GM12878 (cell line): ENCODE measurements at regions not wholly inside any gene's neighbourhood (a gene's known extent, or its start where the extent isn't known, plus 50 kb on each side); places are given as distances from the start of the nearest gene placed in this dataset.

Experiments used
- ATAC-seq: fragments of 200-7000 bp; cut with Tn5 transposase; 3 replicates; pipeline ENCODE4 v1.9.1; 2020; ENCODE audit warnings: mild to moderate bottlenecking, moderate library complexity
- BruUV-seq: library from RNA; stranded (reverse); fragments of 400-500 nt; replicated peaks from 2 replicates; lab custom pipeline; 2021; lab: Mats Ljungman, UMichigan
- CTCF ChIA-PET: fragments of 300-600 bp; sonication (Branson Sonifier 250); formaldehyde crosslinking; extraction: SDS; loops from one replicate; lab custom pipeline; 2021; ENCODE audit warnings: inconsistent platforms; lab: Yijun Ruan, JAX
- POLR2A ChIA-PET: fragments of 350-600 bp; formaldehyde crosslinking; extraction: SDS; loops from one replicate; lab custom pipeline; 2021; ENCODE audit warnings: inconsistent platforms; lab: Charles Lee
- RAD21 ChIA-PET: fragments of 300-600 bp; sonication (Branson Sonifier 250); formaldehyde crosslinking; loops from one replicate; lab custom pipeline; 2023; ENCODE audit warnings: antibody characterized with exemption; ENCODE audit not compliant: unreplicated experiment; lab: Charles Lee
- SMC1A ChIA-PET: fragments of 300-600 bp; sonication (Branson Sonifier 250); formaldehyde crosslinking; loops from one replicate; lab custom pipeline; 2023; ENCODE audit not compliant: unreplicated experiment, uncharacterized antibody; lab: Charles Lee
- DNase-seq: peaks from one replicate; pipeline ENCODE4 v3.0.0-alpha.2; 2011; ENCODE audit warnings: low read depth, low spot score
- FAIRE-seq: peaks from 3 replicates; lab custom pipeline; 2011; peaks lifted over from hg19 to GRCh38; lab: Jason Lieb, UNC
- H2AFZ ChIP-seq: 2 replicates; pipeline ENCODE4 v1.6.0; 2011; ENCODE audit warnings: low read depth, low read length, control low read depth; ENCODE audit not compliant: control insufficient read depth
- H3K27ac ChIP-seq: 2 replicates; pipeline ENCODE4 v1.5.1; 2011; ENCODE audit warnings: control low read depth; ENCODE audit not compliant: control insufficient read depth, insufficient read depth
- H3K27me3 ChIP-seq, 2 experiments: replicated peaks in 1 of 2; 2 replicates each; pipeline versions ENCODE4 v1.6.0 to v1.6.1; 2011; ENCODE audit warnings: low read length in 1 of 2; ENCODE audit not compliant: control insufficient read depth in 2 of 2, insufficient read depth in 2 of 2
- H3K36me3 ChIP-seq, 2 experiments: 2 replicates each; pipeline ENCODE4 v1.5.1; 2011; ENCODE audit warnings: low read length in 1 of 2; ENCODE audit not compliant: control insufficient read depth in 2 of 2, insufficient read depth in 2 of 2
- H3K4me1 ChIP-seq: 2 replicates; pipeline ENCODE4 v1.6.1; 2011; ENCODE audit warnings: mild to moderate bottlenecking, low read length, moderate library complexity, mixed read lengths; ENCODE audit not compliant: control insufficient read depth, insufficient read depth
- H3K4me2 ChIP-seq: 2 replicates; pipeline ENCODE4 v1.6.0; 2011; ENCODE audit warnings: control low read depth; ENCODE audit not compliant: control insufficient read depth, insufficient read depth
- H3K4me3 ChIP-seq: fragments of 200-600 bp; sonication (generic); 2 replicates; pipeline ENCODE4 v1.5.1; 2016
- H3K79me2 ChIP-seq: 2 replicates; pipeline ENCODE4 v1.6.0; 2011; ENCODE audit warnings: low read length; ENCODE audit not compliant: control insufficient read depth, insufficient read depth
- H3K9ac ChIP-seq: 2 replicates; pipeline ENCODE4 v1.8.0; 2011; ENCODE audit warnings: low read length, control low read depth, mixed read lengths; ENCODE audit not compliant: control insufficient read depth, insufficient read depth
- H3K9me3 ChIP-seq: replicated peaks from 3 replicates; pipeline ENCODE4 v1.5.1; 2011; ENCODE audit warnings: mild to moderate bottlenecking, low read length; ENCODE audit not compliant: control insufficient read depth, insufficient read depth
- H4K20me1 ChIP-seq: 2 replicates; pipeline ENCODE4 v1.6.0; 2011; ENCODE audit not compliant: control insufficient read depth, insufficient read depth
- ZBED1 ChIP-seq: IDR thresholded peaks from 2 replicates; pipeline ENCODE4 v1.6.1; 2016; ENCODE audit warnings: borderline replicate concordance
- ZBTB11 ChIP-seq: fragments of 450-650 bp; formaldehyde crosslinking; IDR thresholded peaks from 2 replicates; pipeline ENCODE4 v1.5.0; 2022; ENCODE audit warnings: mild to moderate bottlenecking, missing genetic modification characterization
- WGBS: methylation state at CpG from one replicate; pipeline ENCODE4 v1.1.6; 2016; ENCODE audit warnings: low lambda C conversion rate; ENCODE audit not compliant: insufficient replicate concordance, insufficient coverage; ENCODE audit errors: missing lambda C conversion rate; 5-methylcytosine and 5-hydroxymethylcytosine counted together
- in situ Hi-C: fragments of 300-500 bp; cut with MboI; formaldehyde crosslinking; loops from 9 replicates; pipeline ENCODE4 v1.14.3; 2018; ENCODE audit warnings: mixed read lengths
- intact Hi-C: fragments of 100-400 bp; cut with micrococcal nuclease; formaldehyde crosslinking; loops from one replicate; pipeline ENCODE4 v1.14.2; 2022; ENCODE audit not compliant: unreplicated experiment

GRCh38 chr4:100736641-100737451 lies 219.0 kb upstream of the EMCN start:
- Histone ChIP-seq H3K4me1 (no peaks in the 10 kb centered on the region), H2AFZ (no peak overlapping the region), H3K9ac (no peak overlapping the region), H3K4me2 (no peak overlapping the region), H3K36me3 (no peaks in the 10 kb centered on the region), H3K79me2 (no peaks in the 10 kb centered on the region), H3K27me3 (no peaks in the 10 kb centered on the region), H4K20me1 (no peaks in the 10 kb centered on the region), H3K27ac (no peak overlapping the region), H3K4me3 (no peak overlapping the region), H3K9me3 (no peaks in the 10 kb centered on the region)
- WGBS: 41% methylated on average over 2 of the region's 2 CpGs
- no TSS peak for BruUV-seq
- DNase-seq: no peak
- TF ChIP-seq ZBED1: no peak
- no peak for TF ChIP-seq ZBTB11 (CRISPR knock-in tag)
- POLR2A ChIA-PET: no interaction called here
- SMC1A ChIA-PET: interaction anchor here (1.0 to 1.1 kb wide), 3 partner anchors 8 to 85 kb away, joined by 3 to 4 read pairs (median 3); no protein-coding TSS in a partner anchor
- RAD21 ChIA-PET: no interaction called here
- CTCF ChIA-PET: no interaction called here
- intact Hi-C loops (loop anchor here (10.0 kb wide), 1 partner anchor 322 kb away; no protein-coding TSS in a partner anchor), in situ Hi-C loops (no loop called here)
- FAIRE-seq: no peak
- ATAC-seq: no peak
